UCSD-AML1 (cell line): ENCODE measurements at regions not wholly inside any gene's neighbourhood (a gene's known extent, or its start where the extent isn't known, plus 50 kb on each side); places are given as distances from the start of the nearest gene placed in this dataset.

Experiments used
- DNase-seq: peaks from one replicate; lab custom pipeline; 2025; ENCODE audit not compliant: unreplicated experiment; lab: John Stamatoyannopoulos, UW

GRCh38 chr2:22517141-22517540, 867.8 kb upstream of the KLHL29 start:
- DNase-seq, result no peak

DNA sequence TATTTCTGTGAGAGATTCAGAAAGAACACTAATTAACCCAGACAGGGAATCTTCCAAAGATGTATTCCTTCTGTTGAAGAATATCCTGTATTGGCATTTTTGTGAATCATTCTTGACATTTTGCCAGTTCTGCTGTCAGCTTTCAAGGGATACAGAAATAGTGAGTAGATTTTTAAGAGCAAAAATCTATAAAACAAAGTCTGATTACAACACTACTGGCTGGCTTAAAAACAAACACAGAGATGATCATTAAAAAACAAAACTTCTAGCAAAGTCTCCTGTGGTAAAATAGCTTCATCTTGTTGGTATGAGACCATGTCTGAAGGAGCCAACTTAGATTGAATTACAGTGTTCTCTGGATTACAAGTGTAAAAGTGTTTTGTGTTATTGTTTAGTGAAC, 866.3 kb upstream of the KLHL29 start:
- DNase-seq, result no peak

GRCh38 chr2:22520369-22521288, 864.4 kb upstream of the KLHL29 start:
- DNase-seq, result no peak

- DNase-seq, result no peak
Observed at GRCh38 chr2:22521620-22522019, 863.4 kb upstream of the KLHL29 start.

DNA sequence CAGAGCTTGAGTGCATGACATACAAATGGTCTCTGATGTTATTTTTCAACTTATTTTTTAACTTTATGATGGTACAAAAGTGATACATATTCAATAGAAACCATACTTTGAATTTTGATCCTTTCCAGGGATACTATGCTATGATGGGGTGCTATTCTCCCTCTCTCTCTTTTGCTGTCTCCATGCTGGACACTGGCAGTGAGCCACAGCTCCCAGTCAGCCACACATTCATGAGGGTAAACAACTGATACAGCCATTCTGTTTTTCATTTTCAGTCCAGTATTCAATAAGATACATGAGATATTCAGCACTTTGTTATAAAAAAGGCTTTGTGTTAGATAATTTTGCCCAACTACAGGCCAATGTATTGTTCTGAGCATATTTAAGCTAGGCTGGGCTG, 859.3 kb upstream of the KLHL29 start:
- no peak for DNase-seq

GRCh38 chr2:22530131-22530530, 854.8 kb upstream of the KLHL29 start:
- no peak for DNase-seq

DNA sequence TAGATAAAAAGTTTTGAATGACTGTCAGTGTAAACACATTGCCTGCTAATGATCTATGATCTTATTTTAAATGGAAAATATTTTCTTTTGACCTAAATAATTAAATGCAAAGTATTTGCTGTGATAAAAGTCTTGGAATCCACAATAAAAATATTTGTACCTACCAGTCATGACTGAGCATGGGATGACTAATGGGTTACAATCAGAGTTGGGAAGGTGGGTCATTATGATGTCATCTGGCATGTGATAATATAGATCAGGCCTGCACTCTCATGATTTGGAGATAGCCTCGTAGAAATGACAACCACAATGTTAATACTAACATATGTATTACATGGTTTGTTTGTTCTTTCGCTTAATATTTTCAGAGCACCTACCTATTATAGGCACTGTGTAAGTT, 848.8 kb upstream of the KLHL29 start:
- DNase-seq, result no peak

DNA sequence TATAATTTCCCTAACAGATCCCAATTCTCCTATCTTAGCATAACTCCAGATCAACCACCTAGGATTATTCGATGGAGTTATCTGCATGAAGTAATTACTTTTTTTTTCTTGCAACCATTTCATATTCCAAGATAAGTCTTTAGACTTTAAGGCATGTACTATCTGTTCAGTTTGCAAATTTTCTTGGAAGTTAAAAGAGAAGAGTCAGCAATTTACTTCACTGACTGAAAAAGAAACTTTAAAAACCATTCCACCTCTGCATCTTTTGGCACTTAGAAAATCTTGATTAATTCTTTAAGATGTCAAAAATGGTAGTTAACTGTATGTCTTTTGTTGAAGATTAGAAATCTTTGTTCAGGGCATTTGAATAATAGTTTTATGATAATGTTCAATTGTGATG, 830.5 kb upstream of the KLHL29 start:
- DNase-seq, result no peak

GRCh38 chr2:22557406-22557805, 827.6 kb upstream of the KLHL29 start:
- DNase-seq, result no peak

- DNase-seq, result no peak
Observed at GRCh38 chr2:22560021-22560420, 825.0 kb upstream of the KLHL29 start.

DNA sequence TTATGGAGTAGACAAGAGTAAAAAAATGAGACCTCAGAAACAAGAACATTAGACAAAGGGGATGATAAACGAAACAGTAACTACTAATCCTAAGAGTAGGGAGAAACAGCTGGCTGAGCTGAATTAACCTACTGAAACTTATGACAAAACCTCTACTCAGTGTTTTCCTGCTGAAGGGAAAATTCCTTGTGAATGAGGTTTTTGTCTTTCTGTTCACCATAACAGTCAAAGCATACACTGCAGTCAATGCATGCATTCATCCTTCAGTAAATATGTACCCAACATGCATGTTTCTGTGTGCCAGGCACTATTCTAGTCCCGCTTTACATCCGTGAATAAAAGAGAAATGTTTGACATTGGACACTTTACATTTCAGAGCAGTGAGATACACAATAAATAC, 805.6 kb upstream of the KLHL29 start:
- DNase-seq, result no peak

DNA sequence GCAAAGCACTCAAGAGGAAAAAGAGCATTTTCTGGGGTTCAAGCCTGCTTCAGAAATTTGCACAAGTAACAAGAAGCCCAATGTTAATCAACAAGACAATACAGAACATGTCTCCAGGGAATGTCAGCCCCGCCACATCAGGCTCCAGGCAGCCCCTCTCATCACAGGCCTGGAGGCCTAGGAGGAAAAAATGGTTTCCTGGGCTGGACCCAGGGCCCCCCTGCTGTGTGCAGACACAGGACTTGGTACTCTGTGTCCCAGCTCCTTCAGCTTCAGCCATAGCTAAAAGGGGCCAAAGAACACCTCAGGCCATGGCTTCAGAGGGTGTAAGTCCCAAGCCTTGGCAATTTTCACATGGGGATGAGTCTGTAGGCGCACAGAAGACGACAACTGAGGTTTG, 802.9 kb upstream of the KLHL29 start:
- DNase-seq, result no peak

DNA sequence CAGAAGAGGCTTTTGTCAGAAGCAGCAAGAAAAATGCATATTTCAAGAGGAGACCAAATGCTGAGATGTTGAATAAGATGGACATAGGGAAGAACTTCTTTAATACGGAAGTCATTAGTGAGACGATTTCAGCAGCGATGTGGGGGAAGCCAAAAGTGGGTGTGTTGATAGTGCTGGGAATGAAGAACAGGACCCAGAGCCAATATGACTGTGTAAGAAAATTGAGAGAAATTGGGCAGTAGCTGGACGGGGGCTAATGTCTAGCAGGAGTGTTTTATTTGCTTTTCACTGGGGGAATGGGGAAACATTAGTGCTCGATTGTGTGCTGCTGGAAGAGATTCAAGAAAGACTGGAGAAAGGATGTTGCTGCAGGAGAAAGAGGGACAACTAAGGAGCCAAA, 788.7 kb upstream of the KLHL29 start:
- DNase-seq, result no peak

GRCh38 chr2:22600156-22600555, 784.8 kb upstream of the KLHL29 start:
- DNase-seq, result no peak

DNA sequence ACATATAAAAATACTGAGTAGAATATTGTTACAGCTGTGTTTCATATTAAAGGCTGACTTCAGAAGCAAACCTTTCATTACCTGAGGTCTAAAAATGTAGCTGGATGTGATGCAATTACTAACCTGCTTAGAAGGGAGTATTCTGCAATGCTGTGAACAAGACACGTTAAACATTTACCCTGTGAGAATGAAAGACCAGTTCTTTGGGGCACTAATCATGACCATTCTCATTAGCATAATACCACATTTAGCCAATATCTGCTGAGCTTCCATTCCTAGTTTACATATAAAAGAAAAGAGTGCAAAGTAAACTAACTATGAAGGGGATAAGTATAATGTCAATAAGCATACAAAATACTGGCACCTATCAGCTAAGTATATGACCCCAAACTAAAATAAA, 784.0 kb upstream of the KLHL29 start:
- DNase-seq, result no peak

DNA sequence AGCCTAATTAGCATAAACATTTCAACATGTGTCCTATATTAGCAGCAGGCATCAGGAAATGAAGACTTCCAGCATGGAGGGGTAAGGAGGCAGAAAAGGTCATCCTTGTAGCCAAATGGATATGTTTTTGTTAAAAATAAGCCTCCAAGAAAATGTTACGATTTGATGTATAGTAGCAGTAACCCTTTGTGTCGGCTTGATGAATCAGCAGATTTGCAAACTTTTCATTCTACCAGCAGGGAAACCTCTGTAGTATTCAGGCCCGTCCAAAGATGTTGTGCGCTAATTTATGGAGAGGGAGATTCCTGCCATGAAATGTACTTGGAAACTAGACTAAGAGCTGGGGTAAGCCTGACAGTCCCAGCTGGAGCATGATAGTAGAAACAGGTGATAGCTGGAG, 780.8 kb upstream of the KLHL29 start:
- DNase-seq, result no peak

GRCh38 chr2:22616031-22616430, 768.9 kb upstream of the KLHL29 start:
- DNase-seq, result no peak

DNA sequence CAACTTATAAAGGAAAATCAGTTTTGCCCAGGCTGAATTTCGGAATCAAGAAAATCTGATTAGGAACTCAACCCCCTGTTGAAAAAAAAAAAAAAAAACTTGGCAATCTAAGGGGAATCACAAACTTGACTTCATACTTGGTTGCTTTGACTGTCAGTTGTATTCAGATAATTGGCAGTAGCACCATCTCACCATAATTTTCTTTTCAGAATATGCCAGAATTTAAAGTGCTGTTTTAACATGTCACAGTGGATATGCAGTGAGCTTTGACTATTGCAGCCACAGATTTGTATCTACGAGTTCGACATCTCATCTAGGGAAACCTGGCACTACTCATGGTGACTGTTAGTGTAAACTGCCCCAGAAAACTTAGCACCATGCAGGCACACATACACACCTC, 761.4 kb upstream of the KLHL29 start:
- no peak for DNase-seq

DNA sequence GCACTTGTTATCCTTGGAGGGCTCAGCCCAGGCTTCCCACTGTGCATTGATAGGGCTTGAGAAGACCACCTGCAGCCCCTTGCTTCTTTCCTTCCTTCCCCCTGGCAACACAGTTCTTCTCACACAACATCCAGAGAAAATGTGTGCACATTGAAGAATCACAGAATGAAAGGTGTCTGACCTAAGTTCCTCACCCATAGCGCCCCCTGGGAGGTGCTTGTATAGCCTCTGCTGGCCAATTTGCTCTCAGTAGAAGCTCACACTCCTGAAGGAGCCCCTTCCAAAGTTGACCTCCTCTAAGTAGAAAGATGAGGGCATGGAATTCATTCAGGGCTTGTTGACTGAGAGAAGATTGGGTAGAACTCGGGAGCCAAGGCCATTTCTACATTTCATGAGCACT, 758.4 kb upstream of the KLHL29 start:
- no peak for DNase-seq

- DNase-seq, result no peak
Observed at GRCh38 chr2:22628221-22628620, 756.8 kb upstream of the KLHL29 start.

DNA sequence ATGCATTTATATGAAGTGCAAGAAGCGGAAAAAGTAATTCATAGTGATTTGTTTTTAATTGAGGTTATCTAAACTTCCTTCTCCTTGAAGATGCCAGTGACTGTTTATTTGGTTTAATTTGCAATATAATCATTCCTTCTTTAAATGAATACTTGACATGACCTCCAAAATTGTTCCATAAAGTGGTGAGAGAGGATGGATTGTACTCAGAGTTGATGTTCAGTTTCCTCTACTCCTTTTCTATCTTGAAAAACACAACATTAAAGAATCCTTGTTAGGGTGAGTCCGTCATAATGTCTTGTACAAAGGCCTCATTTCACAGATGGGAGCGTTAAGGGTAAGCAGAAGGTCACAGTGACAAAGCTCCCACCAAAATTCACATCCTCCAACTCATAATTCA, 756.1 kb upstream of the KLHL29 start:
- no peak for DNase-seq

DNA sequence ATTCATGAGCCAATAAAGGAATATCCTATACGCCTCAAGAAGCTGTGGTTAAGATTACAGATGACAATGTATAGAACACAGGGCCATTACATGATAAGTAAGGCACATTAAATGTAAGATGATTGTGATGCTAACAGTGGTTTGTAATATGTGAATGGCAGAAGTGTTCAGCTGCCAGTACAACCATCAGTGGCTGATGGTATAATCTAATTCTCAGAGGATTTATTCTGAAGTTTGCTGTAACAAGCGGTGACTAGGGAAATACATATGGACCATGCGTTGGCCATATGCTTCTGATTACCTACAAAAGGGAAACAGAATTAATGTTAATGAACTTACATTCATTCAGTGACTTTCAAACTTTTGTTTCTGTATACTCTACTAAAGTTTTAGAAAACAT, 750.8 kb upstream of the KLHL29 start:
- no peak for DNase-seq

- no peak for DNase-seq
Observed at GRCh38 chr2:22656426-22656825, 728.6 kb upstream of the KLHL29 start.
